Epidermal melanocyte (primary cell): ENCODE measurements at regions not wholly inside any gene's neighbourhood (a gene's known extent, or its start where the extent isn't known, plus 50 kb on each side); places are given as distances from the start of the nearest gene placed in this dataset.

ENCODE experiments used
- DNase-seq: peaks from one replicate; pipeline ENCODE4 v3.0.0; 2011; ENCODE audit warnings: low spot score; ENCODE audit not compliant: insufficient read length

- DNase-seq: no peak
Measured at GRCh38 chr13:105952233-105952972, 583.1 kb downstream of the EFNB2 start.

DNA sequence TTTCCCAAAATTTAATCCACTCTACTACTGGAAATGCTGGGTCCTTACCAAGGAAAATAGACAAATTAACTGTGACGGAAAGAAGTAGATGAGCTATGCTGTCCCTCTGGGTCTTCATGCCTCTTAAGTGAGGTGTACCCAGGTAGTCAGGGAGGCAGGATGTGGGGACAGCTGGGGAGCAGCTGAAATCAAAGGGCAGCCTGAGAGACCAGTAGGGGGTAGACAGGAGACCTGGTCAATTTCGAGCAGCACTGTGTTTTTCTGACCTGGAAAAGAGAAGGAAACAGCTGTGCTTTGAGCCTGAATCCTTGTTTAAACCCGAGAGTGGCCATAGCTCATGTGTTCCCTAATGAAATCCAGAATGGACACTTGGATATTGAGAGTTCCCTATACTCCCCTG is 587.3 kb downstream of the EFNB2 start:
- no peak for DNase-seq

DNA sequence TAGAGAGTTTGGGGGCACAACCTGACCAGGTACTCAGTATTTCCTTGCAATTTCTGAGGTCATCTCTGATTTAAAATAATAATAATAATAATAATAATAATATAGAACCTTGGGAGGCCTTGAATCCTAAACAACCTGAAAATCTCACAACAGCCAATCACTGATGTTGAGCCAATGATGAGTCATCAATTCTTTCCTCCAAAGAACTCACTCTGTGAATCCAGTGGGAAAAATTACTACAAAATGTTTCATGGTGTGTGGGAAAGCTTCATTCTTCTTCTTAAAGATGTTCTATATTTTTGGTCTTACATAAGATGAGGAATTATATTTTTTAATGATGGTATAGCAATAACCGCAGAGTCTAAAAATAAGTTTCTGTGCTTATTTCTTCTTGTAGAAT is 594.6 kb downstream of the EFNB2 start:
- no peak for DNase-seq

GRCh38 chr13:105937451-105937850 is 598.0 kb downstream of the EFNB2 start:
- peak; percentile 36 for DNase-seq

DNA sequence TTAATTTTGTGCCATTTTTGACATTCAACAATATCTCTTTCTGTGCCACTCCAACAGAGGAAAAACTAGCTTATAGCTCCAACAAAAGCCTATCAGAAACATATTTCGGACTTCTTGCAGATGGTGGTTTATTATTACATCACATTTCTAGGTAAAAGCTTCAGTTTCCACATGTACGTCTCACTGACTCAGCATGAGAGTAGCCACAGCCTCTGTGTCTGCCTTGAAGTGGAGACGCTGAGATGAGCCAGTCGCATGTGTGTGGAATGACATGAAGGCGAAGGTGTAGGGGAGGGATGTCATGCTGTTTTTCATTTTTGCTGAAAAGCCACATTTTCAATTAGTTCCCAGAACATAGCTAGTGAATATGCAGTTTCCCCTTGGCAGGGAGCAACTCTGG is 598.6 kb downstream of the EFNB2 start:
- DNase-seq: no peak

GRCh38 chr13:105929505-105929904 is 606.0 kb downstream of the EFNB2 start:
- no peak for DNase-seq

DNA sequence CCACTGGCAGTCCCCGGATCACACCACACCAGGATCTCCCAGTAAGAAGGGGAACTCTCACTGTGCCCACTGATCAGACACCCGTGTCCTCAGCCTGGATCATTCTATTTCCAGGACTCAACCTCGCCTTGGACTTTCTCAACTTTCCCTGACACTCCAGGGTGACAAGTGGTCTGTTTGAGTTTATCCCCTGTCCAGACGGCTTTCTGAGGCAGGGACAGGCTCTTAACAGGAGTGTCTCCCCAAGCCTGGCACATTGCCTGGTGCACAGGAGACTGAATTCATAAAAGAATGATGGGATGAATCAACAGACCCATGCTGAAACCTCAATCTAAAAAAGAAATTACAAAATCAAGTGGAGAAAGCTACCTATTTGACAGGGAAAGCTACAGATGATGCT is 606.6 kb downstream of the EFNB2 start:
- no peak for DNase-seq

DNA sequence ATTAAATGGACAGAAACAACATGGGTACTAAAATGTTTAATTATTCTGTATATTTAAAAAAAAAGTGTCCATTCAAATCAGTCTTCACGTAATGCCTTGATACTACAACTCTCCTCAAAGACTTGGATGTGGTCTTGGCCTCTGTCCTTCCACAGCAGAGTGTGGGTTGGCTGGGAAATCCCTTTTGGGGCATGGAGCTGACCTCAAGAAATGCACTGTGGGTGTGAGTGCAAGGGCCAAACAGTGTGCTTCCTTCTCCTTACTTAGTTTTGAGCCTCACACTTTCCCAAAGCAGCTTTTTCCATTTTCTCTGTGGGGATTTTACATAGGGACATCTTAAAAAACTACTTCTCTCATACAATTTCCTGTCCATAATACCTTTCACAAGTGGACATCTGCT is 607.4 kb downstream of the EFNB2 start:
- DNase-seq: no peak

GRCh38 chr13:105925496-105925895 is 610.0 kb downstream of the EFNB2 start:
- DNase-seq: no peak

DNA sequence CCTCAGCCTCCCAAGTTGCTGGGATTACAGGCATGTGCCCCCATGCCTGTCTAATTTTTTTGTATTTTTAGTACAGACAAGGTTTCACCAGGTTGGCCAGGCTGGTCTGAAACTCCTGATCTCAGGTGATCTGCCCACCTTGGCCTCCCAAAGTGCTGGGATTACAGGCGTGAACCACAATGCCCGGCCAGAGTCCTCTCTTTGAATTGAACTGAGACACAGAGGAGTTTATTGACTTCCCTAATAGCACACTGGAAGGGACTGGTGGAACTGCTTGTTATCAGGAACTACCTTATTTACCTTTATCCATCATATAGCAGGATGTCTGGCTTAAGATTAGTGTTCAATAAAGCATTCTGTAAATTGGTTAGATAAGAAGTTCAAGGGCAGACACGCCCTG is 613.8 kb downstream of the EFNB2 start:
- DNase-seq: no peak

GRCh38 chr13:105920370-105920769 is 615.1 kb downstream of the EFNB2 start:
- DNase-seq: no peak

- DNase-seq: no peak
Measured at GRCh38 chr13:105918842-105919741, 616.4 kb downstream of the EFNB2 start.

DNA sequence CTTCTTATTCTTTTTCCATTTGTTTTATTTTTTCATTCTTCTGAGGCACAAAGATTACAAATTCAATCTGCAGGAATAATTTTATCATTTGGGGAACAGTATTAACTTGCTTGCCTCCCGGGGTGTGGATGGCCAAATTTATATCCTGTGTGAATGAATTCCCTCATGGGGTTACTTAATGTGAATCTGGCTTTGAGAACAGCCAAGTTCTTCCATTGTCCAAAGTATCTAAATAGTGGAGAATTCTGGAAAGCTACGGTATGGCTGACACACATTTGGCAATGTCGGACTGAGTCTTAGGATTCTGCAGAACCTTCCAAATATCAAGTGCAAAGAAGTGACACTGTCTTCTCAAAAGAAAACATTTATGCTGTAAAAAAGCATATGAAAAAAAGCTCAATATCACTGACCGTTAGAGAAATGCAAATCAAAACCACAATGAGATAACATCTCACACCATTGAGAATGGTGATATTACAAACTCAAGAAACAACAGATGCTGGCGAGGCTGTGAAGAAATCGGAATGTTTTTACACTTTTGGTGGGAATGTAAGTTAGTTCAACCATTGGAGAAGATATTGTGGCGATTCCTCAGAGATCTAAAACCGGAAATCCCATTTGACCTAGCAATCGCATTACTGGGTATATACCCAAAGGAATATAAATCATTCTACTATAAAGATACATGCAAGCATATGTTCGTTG is 620.2 kb downstream of the EFNB2 start:
- DNase-seq: no peak

DNA sequence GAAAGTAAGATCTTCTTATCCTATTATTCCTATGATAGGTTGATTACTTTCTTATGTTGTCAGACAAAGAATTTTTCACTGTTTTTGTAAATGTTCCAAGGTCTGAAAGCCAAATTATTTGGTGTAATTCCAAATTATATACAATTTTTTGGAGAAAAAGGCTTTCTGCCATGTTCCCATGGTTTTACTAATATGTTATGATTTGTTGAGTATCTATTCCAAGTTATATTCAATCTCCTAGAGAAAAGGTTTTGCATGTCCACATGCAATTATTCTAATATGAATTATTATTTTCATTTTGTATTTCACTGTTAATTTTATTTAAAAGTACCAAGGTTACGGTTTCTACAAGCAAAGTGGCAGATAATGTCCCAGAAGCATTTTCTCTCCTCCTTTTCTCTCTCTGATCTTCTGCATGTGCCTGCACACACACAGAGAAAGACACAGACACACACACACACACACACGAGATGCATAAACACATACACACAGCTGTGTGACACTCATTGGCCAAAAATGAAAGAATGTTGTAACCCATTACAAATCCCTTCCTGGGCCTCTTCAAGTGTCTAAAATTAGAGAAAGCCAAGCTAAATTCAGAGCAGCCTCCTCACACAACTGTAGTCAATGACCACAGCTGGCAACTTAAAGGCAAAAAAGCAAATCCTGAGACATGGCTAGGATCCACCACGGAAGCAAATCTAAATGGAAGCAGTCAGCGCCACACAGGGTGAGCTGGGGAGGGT is 621.0 kb downstream of the EFNB2 start:
- peak; percentile 29 for DNase-seq

DNA sequence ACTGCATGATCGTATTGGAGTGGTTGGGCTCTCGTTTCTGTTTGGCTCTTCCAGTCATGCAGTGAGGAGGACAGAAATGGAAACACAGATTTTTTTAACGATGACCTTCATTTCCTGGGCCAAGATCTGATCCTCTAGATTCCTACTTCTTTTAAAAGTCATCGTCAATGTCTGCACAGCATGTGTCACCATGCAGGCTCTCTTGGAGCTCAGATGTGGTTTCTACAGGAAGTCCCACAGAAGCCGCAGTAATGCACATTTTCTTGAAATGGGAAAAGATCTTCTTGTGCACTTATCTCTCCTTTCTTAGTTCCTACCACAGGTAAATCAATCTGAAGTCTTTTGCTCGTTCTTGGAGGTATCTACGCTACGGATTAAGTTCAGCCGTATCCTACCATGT is 626.9 kb downstream of the EFNB2 start:
- DNase-seq: no peak

DNA sequence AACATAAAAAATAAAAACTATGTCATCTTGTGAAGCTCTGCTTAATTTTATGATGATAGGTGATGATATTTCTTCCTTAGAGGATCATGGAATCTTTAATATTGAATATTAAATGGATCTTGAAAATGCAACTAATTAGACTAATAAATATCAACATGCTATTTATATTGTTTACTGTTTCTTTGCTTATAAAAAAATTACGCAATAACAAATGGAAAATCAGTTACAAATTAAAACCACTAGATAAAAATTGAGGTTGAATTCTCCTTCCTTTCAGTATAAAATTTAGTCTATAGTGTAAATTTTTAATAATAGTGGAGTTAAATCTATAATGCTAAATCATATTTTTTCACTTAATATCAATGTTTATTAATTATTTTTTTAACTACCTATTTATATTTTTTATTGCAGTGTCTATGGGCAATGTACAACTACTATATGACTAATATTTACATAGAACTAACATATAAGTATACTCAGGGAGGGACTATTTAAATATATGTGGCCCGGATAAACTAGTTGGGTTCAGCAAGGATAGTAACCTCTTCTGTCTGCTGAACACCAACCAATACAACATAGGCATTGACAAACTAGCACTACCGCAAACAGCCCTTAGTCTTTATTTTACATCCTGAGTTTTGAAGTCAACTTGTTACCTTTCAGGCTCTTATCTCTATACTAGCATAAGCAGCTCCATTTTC is 628.0 kb downstream of the EFNB2 start:
- DNase-seq: no peak

GRCh38 chr13:105906746-105907145 is 628.7 kb downstream of the EFNB2 start:
- DNase-seq: no peak

- DNase-seq: no peak
Measured at GRCh38 chr13:105904034-105904742, 631.3 kb downstream of the EFNB2 start.

GRCh38 chr13:105902396-105902795 is 633.1 kb downstream of the EFNB2 start:
- no peak for DNase-seq

- no peak for DNase-seq
Measured at GRCh38 chr13:105897575-105897974, 637.9 kb downstream of the EFNB2 start.
